CD4-positive, alpha-beta T cell treated with Interleukin-6 for 4 hours (primary cell): ENCODE measurements at regions not wholly inside any gene's neighbourhood (a gene's known extent, or its start where the extent isn't known, plus 50 kb on each side); places are given as distances from the start of the nearest gene placed in this dataset.
"Not testable (repeated sequence)": the region's sequence is repeated elsewhere in the genome, so short reads cannot be mapped to it uniquely, and the experiment has no call there.

Experiments used
- DNase-seq: peaks from one replicate; pipeline ENCODE4 v3.0.0-alpha.2; 2020; ENCODE audit warnings: mixed read lengths

DNA sequence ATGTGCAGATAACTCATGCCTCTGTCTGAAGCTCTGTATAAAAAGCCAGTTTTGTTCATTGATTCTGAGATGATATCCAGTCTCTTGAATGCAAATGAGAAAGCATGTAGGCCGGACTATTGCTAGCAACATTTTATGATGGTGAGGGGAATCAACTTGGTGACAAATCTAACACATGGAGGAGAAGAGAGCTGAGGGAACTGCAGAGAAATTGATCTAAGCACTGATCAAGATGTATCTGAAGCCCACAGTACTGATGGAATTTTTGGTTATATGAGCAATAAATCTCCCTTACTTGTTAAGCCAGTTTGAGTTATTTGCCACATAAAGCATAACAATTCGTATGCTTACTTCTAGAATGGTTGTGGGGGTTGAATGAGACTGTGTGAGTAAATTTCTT, 295.6 kb upstream of the DDHD1 start:
- DNase-seq: no peak

DNA sequence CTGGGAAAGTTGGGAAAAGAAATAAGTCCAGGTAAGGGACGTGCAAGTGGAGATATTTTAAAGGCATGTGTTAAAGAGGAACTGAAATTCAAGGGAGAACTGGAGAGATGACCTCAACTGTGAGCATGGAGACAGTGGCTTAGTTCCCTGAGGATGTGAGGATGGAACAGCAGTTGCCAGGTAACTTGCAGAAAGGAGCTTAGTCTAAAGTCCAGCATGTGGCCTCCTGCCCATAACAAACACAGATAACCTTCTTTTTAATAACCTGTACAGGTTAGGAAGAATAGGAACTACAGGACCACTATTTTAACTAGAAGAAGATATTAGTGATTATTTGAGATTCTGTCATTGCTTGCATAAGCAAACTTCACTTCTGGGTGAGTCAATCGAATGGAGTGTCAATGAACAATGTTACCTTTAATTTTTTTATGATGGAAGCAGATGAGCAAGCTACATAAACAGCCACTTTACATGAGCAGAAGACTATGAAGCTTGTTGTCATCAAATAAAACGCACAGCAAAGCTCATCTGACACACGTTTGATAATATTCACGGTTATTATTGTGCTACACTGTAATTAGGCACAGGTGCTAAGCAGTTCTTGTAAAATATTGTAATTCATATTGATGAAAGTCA, 291.7 kb upstream of the DDHD1 start:
- DNase-seq: no peak

DNA sequence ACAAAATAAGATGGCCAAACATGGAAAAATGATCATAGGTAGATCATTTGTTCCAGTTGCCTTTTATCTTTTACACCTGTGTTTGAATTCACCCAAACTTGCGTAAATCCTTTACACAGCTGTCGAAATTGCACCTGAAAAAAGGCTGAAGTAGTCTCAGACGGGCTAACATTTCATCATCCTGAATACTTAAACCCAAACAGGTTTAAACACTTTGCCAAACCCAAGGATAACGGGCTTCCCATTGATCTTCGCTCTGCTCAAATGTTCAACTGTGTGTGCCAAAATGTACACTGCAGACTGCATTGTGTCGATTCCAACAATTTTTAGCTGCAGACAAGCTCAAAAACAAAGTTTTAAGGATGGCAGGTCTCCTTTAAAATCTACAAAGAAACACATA, 288.7 kb upstream of the DDHD1 start:
- no peak for DNase-seq

DNA sequence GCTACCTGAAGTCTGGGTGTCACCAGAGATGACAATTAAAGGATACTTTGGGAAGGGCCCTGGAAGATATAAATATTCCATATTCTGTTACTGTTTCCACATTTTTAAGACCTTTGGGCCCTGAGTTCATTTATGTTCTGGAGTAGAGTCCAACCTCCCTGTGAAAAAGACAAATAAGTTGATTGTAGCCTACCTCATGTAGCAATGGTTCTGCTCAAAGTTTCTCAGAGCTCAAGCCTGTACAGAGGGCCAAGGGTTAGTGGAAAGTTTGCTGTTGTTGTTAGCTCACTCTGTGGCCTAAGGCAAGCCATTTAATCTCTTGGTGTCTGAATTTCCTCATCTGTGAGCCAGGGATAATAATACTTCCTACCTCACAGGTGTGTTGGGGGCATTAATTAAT, 284.7 kb upstream of the DDHD1 start:
- no peak for DNase-seq

DNA sequence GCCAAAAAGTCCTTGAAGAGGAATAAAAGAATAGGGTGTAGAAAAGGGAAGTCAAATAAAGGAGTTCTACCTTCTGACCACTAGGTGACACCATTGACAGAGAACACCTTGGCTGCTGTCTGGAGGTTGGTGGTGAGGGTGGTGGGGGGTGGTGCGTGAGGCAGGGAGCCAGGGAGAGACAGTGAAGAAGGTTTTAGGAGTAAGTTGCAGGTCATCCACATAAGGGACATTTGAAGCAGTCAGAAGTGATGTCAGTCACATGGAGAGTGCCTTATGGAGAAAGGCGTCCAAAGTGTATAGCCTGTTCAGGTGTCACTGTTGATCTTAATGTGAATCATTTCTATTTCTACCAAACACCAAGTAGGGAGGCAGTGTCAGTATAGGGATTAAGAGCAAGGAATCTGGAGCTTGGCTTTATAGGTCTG, 279.3 kb upstream of the DDHD1 start:
- no peak for DNase-seq

DNA sequence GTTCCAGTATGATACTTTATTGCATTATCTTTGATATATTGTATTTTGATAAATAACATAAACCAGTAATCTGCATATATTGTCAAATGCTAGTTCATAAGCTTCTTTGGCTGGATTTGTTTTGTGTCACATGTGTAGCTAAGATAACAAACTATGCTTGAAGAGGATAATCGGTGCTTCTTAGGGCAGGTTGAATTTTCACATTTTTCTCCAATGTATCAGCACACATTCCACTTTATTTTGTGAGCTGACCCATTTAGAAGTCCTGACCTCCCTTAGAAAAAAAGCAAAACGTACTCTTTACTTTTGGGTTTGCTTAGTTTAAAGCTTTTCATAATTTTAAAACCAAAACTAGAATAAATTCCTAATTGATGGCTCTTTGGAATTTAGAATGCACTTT, 277.7 kb upstream of the DDHD1 start:
- no peak for DNase-seq

DNA sequence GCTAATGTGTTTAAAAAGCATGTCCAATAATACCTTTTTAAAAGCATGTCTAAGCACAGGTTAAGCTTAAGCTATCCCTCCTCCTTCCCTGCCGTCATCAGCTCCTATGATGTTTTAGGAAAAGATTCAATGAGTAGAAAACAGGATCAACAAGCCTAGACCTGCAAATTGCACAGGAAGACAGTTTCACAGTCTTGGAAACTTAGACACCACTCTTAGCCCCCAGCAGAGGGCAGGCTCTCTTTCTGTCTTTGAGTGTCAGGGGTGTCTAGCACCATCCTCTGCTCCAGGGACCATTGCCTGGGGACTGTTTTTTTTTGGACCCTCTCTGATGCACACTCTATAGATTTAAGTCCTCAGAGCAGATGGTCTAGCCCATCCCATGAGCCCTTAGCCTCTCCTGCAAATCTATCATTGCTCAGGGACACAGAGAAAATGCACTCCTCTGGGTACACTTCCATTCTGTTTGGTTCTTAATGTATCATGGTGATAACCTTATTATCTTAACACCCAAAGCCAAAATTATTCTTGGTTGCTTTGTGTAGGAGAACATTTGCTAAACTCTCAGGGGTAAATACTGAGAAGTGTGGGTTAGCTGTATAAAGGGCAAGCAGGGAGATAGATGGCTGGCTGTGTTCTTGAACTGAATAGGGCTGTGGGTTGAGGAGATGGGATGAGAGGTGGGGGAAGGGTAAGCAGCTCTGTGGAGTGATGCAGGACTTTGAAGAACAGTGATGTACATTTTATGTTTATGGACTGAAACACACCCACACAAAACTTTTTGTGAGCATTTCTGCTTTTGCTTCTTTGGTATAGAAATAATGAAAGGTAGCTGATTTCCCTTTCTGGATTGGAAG, 259.9 kb upstream of the DDHD1 start:
- no peak for DNase-seq

DNA sequence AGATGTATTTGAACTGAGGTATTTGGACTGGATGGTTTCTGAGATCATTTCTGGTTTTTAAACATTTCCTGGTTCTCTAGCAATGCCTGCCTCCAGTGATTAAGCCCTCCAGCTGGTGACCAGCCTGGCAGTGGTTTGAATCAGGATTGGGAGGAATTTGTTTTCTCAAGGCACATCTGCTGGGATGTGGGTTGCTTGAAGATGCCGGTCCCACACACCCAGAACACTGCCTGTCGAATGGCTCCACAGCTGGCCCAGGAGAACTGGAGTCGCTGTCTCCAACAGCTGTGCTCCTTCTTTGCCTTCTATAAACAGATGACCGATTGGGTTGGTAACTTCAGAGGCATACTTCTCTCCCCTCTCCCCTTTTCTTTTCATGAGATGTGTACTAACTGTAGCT, 258.0 kb upstream of the DDHD1 start:
- DNase-seq: no peak

DNA sequence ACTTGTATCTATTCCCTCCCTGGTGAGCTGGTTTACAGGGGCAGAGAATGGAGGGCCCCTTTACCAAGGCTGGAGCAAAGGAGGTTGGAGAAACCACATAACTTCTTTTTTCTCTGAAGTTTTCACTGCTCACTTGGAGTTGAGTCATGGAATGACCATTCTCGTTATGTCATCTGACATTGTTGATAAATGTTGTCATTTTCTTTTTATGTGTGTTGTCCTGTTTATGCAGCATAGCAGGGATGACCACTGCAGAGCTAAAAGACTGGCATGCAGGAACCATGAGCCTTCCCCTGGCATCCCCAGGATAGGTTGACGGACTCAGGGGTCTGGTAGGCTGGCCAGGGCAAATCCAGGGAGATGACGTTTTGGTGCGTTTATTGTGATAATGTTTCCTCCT, 256.8 kb upstream of the DDHD1 start:
- DNase-seq: no peak

DNA sequence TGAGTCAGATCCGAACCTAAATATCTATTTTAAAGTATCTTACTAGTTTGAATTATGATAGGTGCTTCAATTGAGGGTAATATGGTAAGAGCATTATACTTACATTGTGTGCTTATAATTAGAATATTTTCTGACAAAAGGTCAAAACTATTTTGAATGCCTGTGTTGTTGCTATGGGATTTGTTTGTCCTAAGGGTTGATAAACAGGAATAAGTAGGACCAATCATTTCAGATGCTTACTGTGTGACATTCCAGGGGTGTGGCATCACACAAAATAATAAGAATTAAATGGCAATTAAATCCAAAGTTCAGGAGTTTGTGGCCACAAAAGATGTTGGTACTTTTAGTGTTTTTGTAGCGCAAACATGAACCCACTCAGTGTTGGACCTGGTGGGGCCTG, 256.2 kb upstream of the DDHD1 start:
- DNase-seq: no peak

DNA sequence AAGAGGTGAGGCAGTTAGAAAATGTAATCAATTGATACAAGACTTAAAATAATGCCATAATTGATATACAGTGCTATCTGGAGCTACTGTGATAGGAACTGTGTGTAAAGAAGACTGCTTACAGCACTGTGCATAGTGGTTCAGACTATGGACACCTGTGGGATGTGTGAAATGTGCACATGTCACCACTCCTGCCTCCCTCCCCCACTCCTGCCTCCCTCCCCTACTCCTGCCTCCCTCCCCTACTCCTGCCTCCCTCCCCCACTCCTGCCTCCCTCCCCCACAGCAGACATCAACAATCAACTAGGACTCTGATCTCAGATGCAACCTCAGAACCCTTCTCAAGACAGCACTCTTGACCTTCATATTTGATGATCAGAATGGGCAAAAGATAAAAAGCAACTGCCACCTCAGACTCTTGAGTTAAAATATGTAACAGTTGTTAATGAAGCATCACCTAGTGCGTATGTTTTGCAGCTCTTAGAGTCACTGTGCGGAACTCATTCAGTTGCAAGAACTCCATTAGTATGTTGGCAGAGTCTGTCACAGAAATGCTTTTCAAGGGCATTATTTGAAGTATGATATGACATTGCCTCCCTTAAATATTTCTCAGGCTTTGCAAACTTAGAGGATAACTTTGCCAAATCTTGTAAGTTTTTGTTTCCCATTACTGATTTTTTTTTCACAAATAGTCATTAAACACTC, 255.2 kb upstream of the DDHD1 start:
- no peak for DNase-seq

DNA sequence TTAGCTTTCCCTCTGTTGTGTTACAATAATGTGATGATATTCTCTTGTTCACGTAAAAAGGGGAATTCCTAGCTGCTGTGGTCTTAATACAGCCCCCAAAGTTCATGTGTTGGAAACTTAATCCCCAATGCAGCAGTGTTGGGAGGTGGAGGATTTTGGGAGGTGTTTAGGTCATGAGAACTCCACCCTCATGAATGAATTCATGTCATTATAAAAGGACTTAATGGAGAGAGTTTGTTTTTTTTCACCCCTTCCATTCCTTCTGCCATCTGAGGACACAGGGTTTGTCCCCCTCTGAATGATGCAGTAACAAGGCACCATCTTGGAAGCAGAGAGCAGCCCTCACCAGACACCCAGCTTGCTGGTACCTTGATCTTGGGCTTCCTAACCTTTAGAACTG, 253.4 kb upstream of the DDHD1 start:
- DNase-seq: no peak

DNA sequence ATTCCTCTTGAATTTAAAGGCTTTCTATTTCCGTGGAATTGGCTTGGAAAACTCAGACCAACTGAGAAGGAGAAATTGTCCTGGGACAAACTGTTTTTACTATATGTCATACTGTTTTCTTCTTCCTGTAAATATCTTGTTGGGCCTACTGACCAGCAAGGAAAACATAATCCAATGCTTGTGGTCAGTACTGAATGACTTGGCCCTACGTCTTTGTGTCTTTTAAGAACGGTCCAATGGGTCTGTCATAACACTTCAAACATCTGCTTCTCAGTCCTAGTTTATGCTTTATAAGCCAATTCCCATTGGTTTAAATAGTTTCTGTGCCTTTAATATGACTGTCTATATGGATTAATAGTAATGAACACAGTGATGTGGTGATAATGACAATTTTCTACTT, 248.5 kb upstream of the DDHD1 start:
- no peak for DNase-seq

DNA sequence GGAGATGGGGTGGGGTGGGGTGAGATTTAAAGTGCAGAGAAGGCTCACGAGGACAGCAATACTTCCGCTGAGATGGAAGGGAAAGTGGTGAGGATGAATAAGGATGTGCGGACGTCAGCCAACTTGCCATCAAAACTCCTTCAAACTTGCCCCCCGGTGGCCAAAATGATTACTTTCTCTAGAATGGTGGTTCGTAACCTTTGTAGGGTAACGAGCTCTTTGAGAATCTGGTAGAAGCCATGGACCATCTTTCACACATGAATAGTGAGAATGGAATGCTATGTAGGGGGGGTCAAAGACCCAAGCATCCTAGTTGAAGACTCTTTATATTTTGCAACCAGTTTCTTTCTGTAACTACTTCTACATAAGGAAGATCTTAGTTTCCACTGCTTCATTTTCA, 245.9 kb upstream of the DDHD1 start:
- DNase-seq: no peak

DNA sequence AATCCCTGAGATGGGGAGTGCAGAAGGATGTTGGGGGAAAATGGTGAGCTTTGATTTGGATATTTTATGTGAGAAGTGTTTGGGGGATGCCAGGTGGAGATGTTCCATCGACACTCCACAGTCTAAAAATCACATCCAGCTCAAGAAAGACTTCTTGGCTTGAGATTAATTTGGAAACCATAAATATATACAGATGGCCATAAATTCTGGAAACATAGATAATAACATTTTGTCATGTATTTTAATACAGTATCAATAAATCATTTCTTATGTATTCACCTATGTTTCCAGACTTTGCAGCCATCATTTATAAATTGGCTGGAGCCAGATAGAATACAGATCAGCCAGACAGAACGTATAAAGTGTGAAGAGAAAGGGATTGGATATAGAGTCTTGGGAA, 245.5 kb upstream of the DDHD1 start:
- no peak for DNase-seq

DNA sequence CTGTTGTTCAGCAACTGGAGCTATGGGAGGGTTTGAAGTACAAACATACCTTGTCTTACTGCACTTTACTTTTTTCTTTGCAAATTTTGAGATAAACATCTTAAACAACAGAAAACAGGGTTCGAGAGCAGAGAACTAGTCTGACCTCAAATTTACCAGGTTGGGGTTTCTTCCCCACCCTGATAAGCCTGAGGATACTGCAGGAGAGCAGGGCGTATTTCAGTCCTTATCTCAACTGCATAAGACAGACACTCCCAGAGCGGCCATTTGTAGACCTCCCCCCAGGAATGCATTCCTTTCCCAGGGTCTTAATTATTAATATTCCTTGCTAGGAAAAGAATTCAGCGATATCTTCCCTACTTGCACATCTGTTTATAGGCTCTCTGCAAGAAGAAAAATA, 242.1 kb upstream of the DDHD1 start:
- not testable (repeated sequence) for DNase-seq

DNA sequence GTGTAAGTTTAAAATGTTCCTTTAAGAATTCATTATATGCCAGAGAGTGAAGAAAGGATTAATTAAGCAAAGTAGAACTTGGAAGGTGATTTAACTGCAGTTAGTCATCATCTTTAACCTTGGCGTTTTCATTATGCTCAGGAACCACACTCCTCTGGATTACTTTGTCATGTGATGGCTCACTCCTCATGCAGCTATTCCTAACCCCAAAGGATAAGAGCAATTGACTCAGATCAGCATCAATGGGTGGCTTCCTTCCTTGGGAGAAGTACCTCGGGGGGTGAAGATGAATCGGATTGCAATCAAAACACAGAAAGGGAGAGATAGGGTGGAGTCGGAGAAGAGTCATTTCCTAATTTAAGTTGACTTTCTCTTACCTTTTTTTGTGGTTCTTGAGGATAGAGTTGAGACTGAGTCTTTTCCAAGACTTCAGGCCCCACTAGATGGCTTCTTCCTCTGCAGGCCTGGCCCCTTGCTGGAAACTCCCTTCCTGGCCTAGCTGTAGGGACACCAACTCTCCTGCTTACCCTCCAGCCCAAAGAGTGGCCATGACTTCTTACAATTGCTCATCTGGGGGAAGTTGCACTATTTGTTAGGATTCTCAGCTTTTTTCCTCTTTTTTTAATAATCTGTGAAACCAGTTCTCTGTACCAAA, 238.6 kb upstream of the DDHD1 start:
- no peak for DNase-seq

DNA sequence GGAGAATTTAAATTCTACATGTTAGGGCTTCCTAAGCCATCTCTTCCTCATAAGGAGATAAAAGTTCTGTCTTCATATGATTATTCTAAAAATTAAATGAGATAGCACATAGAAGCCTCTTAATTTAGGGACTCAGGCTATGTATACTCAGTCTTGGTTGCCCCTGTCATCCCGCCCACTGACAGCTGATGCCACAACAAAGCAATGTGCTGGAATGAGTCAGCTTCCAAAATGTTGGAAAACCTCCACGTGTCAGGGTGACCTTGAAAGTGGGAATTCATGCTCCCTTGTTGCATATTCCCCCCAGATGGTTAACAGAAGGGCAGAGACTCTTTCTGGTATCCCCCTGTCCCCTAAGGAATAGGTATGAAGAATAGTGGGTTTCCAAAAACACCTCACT, 238.0 kb upstream of the DDHD1 start:
- no peak for DNase-seq

DNA sequence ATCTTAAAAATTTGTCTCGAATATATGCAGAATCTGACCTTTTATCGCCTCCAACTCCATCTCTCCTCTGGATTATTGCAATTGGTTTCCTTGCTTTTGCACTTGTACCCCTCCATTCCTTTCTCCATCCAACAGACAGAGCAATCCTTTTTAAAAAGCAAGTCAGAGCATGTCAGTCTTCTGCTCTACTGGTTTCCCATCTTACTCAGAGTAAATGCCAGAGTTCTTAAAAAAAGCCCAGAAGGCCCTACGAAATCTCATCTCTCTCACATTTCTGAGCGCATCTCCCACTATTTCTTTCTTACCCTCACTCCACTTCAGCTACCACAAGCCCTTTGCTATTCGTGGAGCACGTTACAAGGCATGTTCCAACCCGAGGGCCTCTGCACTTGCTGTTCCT, 236.9 kb upstream of the DDHD1 start:
- no peak for DNase-seq

DNA sequence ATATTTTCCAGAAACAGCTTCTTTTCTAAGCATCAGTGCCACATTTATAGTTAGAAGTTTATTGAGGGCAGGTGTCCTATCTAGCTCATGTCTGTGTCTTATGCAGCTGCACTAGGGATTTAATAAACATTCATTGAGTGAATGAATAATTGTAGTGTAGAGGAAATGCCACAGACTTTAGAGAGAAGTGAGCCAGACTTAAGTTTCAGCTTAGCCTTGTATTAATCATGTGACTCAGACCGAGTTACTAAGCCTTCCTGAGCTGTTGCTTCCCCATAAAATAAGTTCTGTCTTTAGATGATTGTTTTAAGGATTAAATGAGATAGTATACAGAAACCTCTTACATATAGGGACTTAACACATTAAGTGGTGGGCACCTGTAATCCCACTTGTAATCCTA, 236.1 kb upstream of the DDHD1 start:
- no peak for DNase-seq

DNA sequence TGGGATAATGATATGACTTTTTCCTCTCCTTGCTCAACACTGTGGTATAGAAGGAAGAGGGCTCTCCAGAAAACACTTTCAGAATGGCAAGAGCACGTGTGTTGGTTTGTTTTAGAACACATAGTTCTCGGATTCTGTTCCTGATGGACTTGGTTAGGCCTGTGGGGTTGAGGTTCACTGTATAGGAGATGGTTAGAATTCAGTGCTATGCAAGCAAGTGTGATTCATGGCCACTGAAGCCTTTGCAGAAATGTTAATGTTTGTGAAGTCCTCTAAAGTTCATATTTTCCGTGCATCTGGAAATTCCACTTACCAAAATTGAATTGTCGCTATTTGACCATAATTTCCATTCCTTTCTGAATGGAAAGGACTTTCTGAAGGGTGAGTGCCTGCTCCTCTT, 233.2 kb upstream of the DDHD1 start:
- DNase-seq: no peak

DNA sequence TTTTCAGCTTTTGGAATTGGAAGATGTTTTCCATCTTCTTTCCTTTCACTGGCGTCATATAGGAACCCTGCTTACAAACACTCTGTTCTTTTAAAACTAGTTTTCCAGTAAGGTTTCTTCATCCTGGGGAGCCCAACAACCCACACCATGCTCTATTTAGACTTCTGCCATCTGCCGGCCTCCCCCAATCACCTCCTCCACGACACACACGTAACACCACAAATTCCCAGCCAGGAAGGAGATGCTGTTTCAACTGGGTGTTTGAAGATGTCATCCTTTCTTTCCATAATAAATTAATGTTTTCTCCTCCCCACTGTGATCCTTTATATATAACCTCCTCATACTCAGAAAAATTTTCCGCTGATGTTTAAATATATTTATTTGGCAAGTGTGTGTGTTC, 231.4 kb upstream of the DDHD1 start:
- no peak for DNase-seq

DNA sequence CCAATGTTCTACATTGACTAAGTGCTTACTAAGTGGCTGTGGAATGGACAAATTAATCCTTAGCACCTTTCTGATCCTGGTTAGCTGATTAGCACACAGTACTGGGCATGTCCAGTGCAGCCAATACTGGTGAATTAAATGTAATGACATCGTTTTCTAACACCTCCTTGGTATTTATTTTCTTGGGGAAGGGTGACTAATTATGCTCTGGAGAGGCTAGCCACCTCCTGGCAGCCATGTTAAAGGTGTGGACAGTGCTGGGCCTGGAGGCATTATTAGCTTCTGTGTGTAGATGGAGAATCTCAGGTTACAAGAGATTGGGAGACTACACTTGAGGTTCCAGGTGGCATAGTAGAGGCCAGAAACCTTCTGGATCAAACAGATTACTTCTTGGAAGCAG, 230.9 kb upstream of the DDHD1 start:
- no peak for DNase-seq

DNA sequence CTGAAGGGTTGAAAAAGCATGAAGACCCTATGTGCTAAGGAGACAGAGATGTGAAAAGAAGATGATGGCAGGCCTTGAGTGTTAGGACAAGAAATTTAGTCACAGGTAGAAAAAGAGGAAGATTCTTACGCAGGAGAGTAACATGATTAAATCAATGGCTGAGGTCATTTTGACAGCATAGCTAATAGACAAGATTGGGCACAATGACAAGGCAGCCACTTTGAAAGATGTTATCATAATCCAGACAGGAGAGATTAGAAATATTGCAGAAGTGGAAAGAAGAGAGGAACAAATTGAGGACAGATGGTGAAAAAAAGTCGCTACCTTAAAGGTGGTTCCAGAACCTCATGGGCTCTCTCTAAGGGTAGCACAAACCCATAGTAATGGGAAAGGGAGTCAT, 228.8 kb upstream of the DDHD1 start:
- DNase-seq: no peak
